ENCODE measurements at regions not wholly inside any gene's neighbourhood (a gene's known extent, or its start where the extent isn't known, plus 50 kb on each side); places are given as distances from the start of the nearest gene placed in this dataset.

GRCh38 chr3:139738697-139739096 is 60.9 kb upstream of the NMNAT3 start:
- intact Hi-C loops (cut with DNase I) = no loop called here
- DNase-seq = no peak

GRCh38 chr3:139737682-139738361 is 60.0 kb upstream of the NMNAT3 start:
- intact Hi-C loops (cut with DNase I) = no loop called here

GRCh38 chr3:139735191-139735590 is 57.4 kb upstream of the NMNAT3 start:
- DNase-seq = no peak
- intact Hi-C loops (cut with DNase I) = no loop called here

More at GRCh38 chr3:139737682-139738361, 60.0 kb upstream of the NMNAT3 start:
- no peak for DNase-seq

GRCh38 chr3:139732729-139733128 is 55.0 kb upstream of the NMNAT3 start:
- DNase-seq = no peak
- intact Hi-C loops (cut with DNase I) = no loop called here

- DNase-seq = no peak
- intact Hi-C loops (cut with DNase I) = no loop called here
These were observed 51.5 kb upstream of the NMNAT3 start for GRCh38 chr3:139729300-139729699.

GRCh38 chr3:139728414-139728813 is 50.6 kb upstream of the NMNAT3 start:
- no peak for DNase-seq
- intact Hi-C loops (cut with DNase I) = no loop called here
